CD4-positive, alpha-beta memory T cell (primary cell): ENCODE measurements at regions not wholly inside any gene's neighbourhood (a gene's known extent, or its start where the extent isn't known, plus 50 kb on each side); places are given as distances from the start of the nearest gene placed in this dataset.
"Not testable (repeated sequence)": the region's sequence is repeated elsewhere in the genome, so short reads cannot be mapped to it uniquely, and the experiment has no call there.

ENCODE experiments used
- CTCF ChIA-PET: fragments of 350-600 bp; sonication (Branson Sonifier 250); formaldehyde crosslinking; loops from one replicate; lab custom pipeline; 2021; ENCODE audit warnings: inconsistent platforms; ENCODE audit not compliant: partially characterized antibody; lab: Charles Lee
- POLR2A ChIA-PET: fragments of 350-600 bp; sonication (Branson Sonifier 250); formaldehyde crosslinking; loops from one replicate; lab custom pipeline; 2021; ENCODE audit not compliant: partially characterized antibody; lab: Charles Lee
- DNase-seq, 5 donors: peaks; one replicate each; pipeline versions ENCODE4 v3.0.0 to v3.0.0-alpha.2; 2020 to 2022; ENCODE audit warnings: mixed read lengths in 1 of 5
- H3K27ac ChIP-seq: one replicate; pipeline ENCODE4 v1.7.0; 2013; ENCODE audit warnings: low read depth, low read length
- H3K27me3 ChIP-seq: 2 replicates; pipeline ENCODE4 v1.7.0; 2013; ENCODE audit warnings: mild to moderate bottlenecking, low read length, moderate library complexity; ENCODE audit not compliant: insufficient read depth
- H3K36me3 ChIP-seq: 2 replicates; pipeline ENCODE4 v1.7.0; 2013; ENCODE audit warnings: mild to moderate bottlenecking, low read length, moderate library complexity; ENCODE audit not compliant: insufficient read depth
- H3K4me1 ChIP-seq: 2 replicates; pipeline ENCODE4 v1.7.0; 2013; ENCODE audit warnings: mild to moderate bottlenecking, low read length, moderate library complexity; ENCODE audit not compliant: insufficient read depth
- H3K4me3 ChIP-seq, 2 donors: one replicate each; pipeline ENCODE4 v1.7.0; 2013; ENCODE audit warnings: low read length in 2 of 2, mild to moderate bottlenecking in 1 of 2
- H3K9me3 ChIP-seq, 2 donors: one replicate each; pipeline ENCODE4 v1.7.0; 2013; ENCODE audit warnings: low read length in 2 of 2, control low read depth in 1 of 2; ENCODE audit not compliant: control insufficient read depth in 1 of 2
- H3K27ac Mint-ChIP-seq, 7 donors: one replicate each; pipeline ENCODE4 v1.8.0; 2020 to 2021; ENCODE audit warnings: mixed read lengths in 7 of 7, mild to moderate bottlenecking in 6 of 7, inconsistent platforms in 3 of 7, moderate library complexity in 3 of 7
- H3K27me3 Mint-ChIP-seq, 2 donors: one replicate each; pipeline ENCODE4 v1.8.0; 2020 to 2021; ENCODE audit warnings: mixed read lengths in 2 of 2
- H3K36me3 Mint-ChIP-seq, 2 donors: one replicate each; pipeline ENCODE4 v1.8.0; 2020 to 2021; ENCODE audit warnings: mixed read lengths in 2 of 2, inconsistent platforms in 1 of 2, mild to moderate bottlenecking in 1 of 2
- H3K4me1 Mint-ChIP-seq, 4 donors: one replicate each; pipeline ENCODE4 v1.8.0; 2020 to 2021; ENCODE audit warnings: mixed read lengths in 4 of 4, mild to moderate bottlenecking in 1 of 4
- H3K4me3 Mint-ChIP-seq, 8 donors: one replicate each; pipeline ENCODE4 v1.8.0; 2020 to 2021; ENCODE audit warnings: mixed read lengths in 8 of 8, mild to moderate bottlenecking in 7 of 8, moderate library complexity in 6 of 8, inconsistent platforms in 3 of 8
- H3K9me3 Mint-ChIP-seq, 8 donors: one replicate each; pipeline ENCODE4 v1.8.0; 2020 to 2021; ENCODE audit warnings: mixed read lengths in 8 of 8, mild to moderate bottlenecking in 5 of 8, inconsistent platforms in 3 of 8, moderate library complexity in 1 of 8
- intact Hi-C: fragments of 100-400 bp; cut with micrococcal nuclease; formaldehyde crosslinking; loops from one replicate; pipeline ENCODE4 v1.15.1; 2023

DNA sequence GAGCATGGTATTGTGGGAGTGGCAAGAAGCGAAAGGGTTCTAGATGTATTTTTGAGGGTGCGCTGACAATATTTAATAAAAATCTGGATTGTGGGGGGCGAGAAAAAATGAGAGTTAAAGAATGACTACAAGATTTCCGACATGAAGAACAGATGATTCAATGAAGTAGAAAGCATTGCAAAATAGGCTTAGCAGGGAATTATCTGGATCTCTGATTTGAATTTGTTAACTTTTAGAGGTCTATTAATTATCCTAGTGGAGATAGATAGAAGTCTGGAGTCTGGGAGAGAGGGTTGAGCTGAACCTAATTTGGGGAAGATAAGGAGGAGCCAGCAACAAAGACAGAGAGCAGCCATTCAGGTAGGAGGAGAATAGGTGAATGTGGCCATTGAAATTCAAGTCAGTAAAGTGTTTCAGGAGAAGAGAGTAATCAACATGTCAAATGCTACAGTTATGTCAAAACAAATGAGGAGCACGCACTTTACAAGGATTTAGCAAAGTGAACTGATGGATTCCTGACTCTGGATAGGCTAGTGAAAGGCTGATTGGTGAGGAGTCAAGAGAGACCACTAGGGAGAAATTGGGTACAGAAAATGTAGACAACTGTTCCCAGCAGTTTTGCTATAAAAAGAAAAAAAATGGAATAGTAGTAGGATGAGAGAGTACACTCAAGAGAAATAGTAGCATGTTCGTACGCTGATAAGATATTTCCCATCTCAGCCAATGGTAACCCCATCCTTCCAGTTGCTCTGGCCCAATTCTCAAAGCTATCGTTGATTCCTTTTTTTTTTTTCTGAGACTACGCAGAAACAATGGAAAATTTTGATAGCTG lies 393.2 kb upstream of the CXADR start:
- Histone ChIP-seq H3K36me3 (no peaks in the 10 kb centered on the region), H3K9me3 (no peaks in the 10 kb centered on the region), H3K4me1 (no peaks in the 10 kb centered on the region), H3K4me3 (no peak overlapping the region), H3K27ac (no peak overlapping the region), H3K27me3 (no peaks in the 10 kb centered on the region)
- no peak for DNase-seq
- ChIA-PET CTCF (no interaction called here), POLR2A (no interaction called here)
- H3K9me3 Mint-ChIP-seq: peaks cover 0 to 6% (median 3%) of the 10 kb centered on the region in 8 donors
- intact Hi-C loops: no loop called here
- no peaks in the 10 kb centered on the region for H3K4me1 Mint-ChIP-seq
- H3K4me3 Mint-ChIP-seq: no peak overlapping the region
- no peaks in the 10 kb centered on the region for H3K36me3 Mint-ChIP-seq
- H3K27ac Mint-ChIP-seq: no peak overlapping the region
- no peaks in the 10 kb centered on the region for H3K27me3 Mint-ChIP-seq

DNA sequence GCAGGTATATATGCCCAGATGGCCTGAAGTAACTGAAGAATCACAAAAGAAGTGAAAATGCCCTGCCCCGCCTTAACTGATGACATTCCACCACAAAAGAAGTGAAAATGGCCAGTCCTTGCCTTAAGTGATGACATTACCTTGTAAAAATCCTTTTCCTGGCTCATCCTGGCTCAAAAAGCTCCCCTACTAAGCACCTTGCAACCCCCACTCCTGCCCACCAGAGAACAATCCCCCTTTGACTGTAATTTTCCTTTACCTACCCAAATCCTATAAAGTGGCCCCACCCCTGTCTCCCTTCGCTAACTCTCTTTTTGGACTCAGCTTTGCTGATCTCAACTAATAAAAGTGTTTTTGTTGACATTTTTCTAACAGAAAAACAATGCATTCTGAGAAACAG lies 385.4 kb upstream of the CXADR start:
- H3K4me1 ChIP-seq, H3K27ac Mint-ChIP-seq, DNase-seq, H3K9me3 Mint-ChIP-seq, H3K27me3 Mint-ChIP-seq, CTCF ChIA-PET, H3K36me3 ChIP-seq, H3K36me3 Mint-ChIP-seq, H3K27me3 ChIP-seq, H3K4me3 Mint-ChIP-seq, H3K4me3 ChIP-seq, H3K27ac ChIP-seq, POLR2A ChIA-PET, H3K9me3 ChIP-seq, H3K4me1 Mint-ChIP-seq, intact Hi-C loops: not testable (repeated sequence)

DNA sequence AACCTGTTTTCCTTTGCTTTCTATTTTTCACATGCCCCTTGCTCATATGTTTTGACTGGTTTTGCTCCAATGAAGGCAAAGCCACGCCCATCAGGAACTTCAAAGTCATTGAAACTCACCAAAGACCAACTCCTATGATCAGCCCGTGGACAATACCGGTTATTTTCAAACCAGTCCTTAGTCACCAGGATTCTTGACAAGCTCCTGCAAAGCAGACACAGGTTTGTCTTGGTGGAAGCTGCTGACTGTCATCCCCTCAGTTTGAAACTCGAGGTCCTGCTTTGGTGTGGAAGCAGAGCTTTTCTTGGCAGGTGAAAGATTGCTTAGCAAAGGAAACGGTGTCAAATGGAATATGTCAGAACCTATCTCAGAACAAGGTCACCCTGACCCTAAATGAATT lies 384.7 kb upstream of the CXADR start:
- peaks cover 0 to 1% (median 0%) of the 10 kb centered on the region in 8 donors for H3K9me3 Mint-ChIP-seq
- ChIA-PET POLR2A (no interaction called here), CTCF (no interaction called here)
- H3K27me3 Mint-ChIP-seq: no peaks in the 10 kb centered on the region
- Histone ChIP-seq H3K27me3 (no peaks in the 10 kb centered on the region), H3K4me1 (no peaks in the 10 kb centered on the region), H3K36me3 (no peaks in the 10 kb centered on the region), H3K27ac (no peak overlapping the region), H3K9me3 (no peaks in the 10 kb centered on the region), H3K4me3 (no peak overlapping the region)
- H3K4me1 Mint-ChIP-seq: no peaks in the 10 kb centered on the region
- intact Hi-C loops: no loop called here
- no peaks in the 10 kb centered on the region for H3K36me3 Mint-ChIP-seq
- DNase-seq: no peak
- no peak overlapping the region for H3K27ac Mint-ChIP-seq
- no peak overlapping the region for H3K4me3 Mint-ChIP-seq

DNA sequence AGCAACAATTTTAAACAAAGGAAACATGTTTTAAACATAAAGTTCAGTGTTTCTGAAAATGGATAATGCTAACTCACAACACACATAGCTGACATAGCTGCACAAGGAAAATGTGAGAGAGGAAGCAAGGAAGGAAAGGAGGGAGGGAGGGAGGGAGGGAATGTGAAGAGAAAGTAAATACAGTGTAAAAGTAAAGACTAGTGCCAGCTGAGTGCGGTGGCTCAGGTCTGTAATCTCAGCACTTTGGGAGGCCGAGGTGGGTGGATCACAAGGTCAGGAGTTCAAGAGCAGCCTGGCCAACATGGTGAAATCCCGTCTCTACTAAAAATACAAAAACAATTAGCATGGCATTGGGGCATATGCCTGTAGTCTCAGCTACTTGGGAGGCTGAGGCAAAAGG lies 373.7 kb upstream of the CXADR start:
- Mint-ChIP-seq H3K27ac (peak overlapping the region in 3 of 7 donors; percentile 60 to 88 (median 70)), H3K4me1 (peaks cover 0 to 11% (median 5%) of the 10 kb centered on the region in 4 donors), H3K4me3 (peak overlapping the region; percentile 22 to 91 (median 69))
- H3K27ac ChIP-seq, POLR2A ChIA-PET, CTCF ChIA-PET, H3K4me3 ChIP-seq, H3K4me1 ChIP-seq, intact Hi-C loops, H3K9me3 ChIP-seq, DNase-seq, H3K27me3 ChIP-seq, H3K36me3 ChIP-seq, H3K27me3 Mint-ChIP-seq, H3K9me3 Mint-ChIP-seq, H3K36me3 Mint-ChIP-seq: not testable (repeated sequence)

DNA sequence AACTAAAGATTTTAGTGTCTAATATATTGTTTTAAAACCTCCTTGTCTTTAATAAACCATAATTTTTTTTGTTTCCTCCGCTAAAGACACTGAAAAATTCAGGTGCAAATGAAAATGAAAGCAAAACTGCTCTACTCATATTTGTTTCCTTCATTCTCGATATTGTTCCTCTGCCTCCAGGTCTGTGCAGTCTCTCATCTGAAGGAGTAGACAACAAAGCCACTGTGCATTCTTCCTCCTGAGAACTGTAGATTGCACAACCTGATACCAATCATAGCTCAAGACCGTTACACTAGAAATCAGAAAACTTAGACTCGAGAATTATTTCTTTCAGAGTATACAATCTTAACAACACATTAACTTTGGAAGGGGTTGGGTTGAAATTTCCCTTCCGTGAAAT lies 373.1 kb upstream of the CXADR start:
- intact Hi-C loops: no loop called here
- CTCF ChIA-PET: no interaction called here
- DNase-seq: no peak

DNA sequence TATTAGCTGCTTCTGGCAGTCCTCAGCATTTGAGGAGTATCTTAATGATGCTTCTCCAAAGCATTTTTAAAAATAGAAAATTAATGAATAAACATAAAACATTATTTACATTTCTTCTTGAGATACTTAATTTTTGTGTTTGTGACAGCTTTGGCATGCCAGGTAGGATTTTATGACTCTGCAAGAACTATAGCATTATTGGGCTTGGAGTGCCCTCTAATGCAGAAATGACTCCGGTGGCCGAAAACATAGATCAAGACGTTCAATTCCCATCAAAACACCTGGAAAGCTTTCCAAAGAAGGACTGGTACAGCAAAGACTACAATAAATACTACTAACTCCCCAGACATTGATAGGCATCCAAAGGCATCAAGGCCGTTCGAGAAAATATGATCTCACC lies 366.4 kb upstream of the CXADR start:
- Mint-ChIP-seq H3K9me3 (peaks cover 0 to 11% (median 6%) of the 10 kb centered on the region in 8 donors), H3K27me3 (no peaks in the 10 kb centered on the region), H3K36me3 (no peaks in the 10 kb centered on the region), H3K27ac (no peak overlapping the region), H3K4me1 (no peaks in the 10 kb centered on the region), H3K4me3 (no peak overlapping the region)
- no peak overlapping the region for H3K4me3 ChIP-seq
- H3K9me3 ChIP-seq: no peaks in the 10 kb centered on the region
- no peak overlapping the region for H3K27ac ChIP-seq
- H3K36me3 ChIP-seq: no peaks in the 10 kb centered on the region
- no peaks in the 10 kb centered on the region for H3K4me1 ChIP-seq
- intact Hi-C loops: no loop called here
- H3K27me3 ChIP-seq: no peaks in the 10 kb centered on the region
- ChIA-PET POLR2A (no interaction called here), CTCF (no interaction called here)
- no peak for DNase-seq

More for the DNA sequence above, 373.1 kb upstream of the CXADR start:
- Histone ChIP-seq H3K9me3 (no peaks in the 10 kb centered on the region), H3K27me3 (no peaks in the 10 kb centered on the region), H3K27ac (no peak overlapping the region), H3K36me3 (no peaks in the 10 kb centered on the region), H3K4me3 (no peak overlapping the region), H3K4me1 (no peaks in the 10 kb centered on the region)
- H3K9me3 Mint-ChIP-seq: peaks cover 0 to 7% (median 0%) of the 10 kb centered on the region in 8 donors
- H3K36me3 Mint-ChIP-seq: no peaks in the 10 kb centered on the region
- H3K27ac Mint-ChIP-seq: peak overlapping the region in 4 of 7 donors; percentile 68 to 93 (median 78)
- H3K4me3 Mint-ChIP-seq: peak overlapping the region; percentile 63 to 91 (median 80)
- peaks cover 0 to 11% (median 5%) of the 10 kb centered on the region in 4 donors for H3K4me1 Mint-ChIP-seq
- no peaks in the 10 kb centered on the region for H3K27me3 Mint-ChIP-seq
- POLR2A ChIA-PET: no interaction called here

DNA sequence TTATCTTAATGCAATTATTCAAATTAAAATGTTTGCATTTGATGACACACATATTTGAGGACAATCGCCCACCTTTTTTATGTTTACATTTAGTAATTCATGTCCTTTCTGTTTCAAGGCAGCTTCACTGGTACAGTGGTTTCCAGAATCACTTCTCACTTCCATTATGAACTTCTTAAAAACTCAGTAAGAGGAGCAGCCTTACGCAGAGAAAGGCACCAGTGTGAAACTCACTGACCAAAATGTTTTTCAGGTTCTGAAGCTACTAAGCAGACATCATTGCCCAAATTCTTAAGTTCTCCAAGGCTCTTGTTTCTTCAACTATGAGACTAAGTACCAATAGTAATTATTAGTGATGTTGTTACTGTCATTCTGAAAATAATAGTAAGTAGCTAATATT lies 353.1 kb upstream of the CXADR start:
- intact Hi-C loops: no loop called here
- Histone ChIP-seq H3K36me3 (no peaks in the 10 kb centered on the region), H3K27ac (no peak overlapping the region), H3K4me1 (no peaks in the 10 kb centered on the region), H3K4me3 (no peak overlapping the region), H3K27me3 (no peaks in the 10 kb centered on the region), H3K9me3 (no peaks in the 10 kb centered on the region)
- Mint-ChIP-seq H3K4me1 (no peaks in the 10 kb centered on the region), H3K9me3 (peaks cover 2 to 13% (median 6%) of the 10 kb centered on the region in 8 donors), H3K27ac (no peak overlapping the region), H3K36me3 (no peaks in the 10 kb centered on the region), H3K4me3 (no peak overlapping the region), H3K27me3 (no peaks in the 10 kb centered on the region)
- POLR2A ChIA-PET: no interaction called here
- CTCF ChIA-PET: no interaction called here
- DNase-seq: no peak
